Esophagus muscularis mucosa (tissue), 4 donors: ENCODE measurements at regions not wholly inside any gene's neighbourhood (a gene's known extent, or its start where the extent isn't known, plus 50 kb on each side); places are given as distances from the start of the nearest gene placed in this dataset.

ENCODE experiments used
- EP300 ChIP-seq: sonication (generic); formaldehyde crosslinking; IDR thresholded peaks from one replicate; pipeline ENCODE4 v1.6.1; 2017; ENCODE audit warnings: antibody characterized with exemption
- POLR2A ChIP-seq: fragments of 450-650 bp; IDR thresholded peaks from one replicate; pipeline ENCODE4 v1.6.1; 2017; ENCODE audit warnings: antibody characterized with exemption, moderate library complexity, mild to moderate bottlenecking, low read depth
- POLR2AphosphoS5 ChIP-seq, 2 donors: sonication (generic); formaldehyde crosslinking; IDR thresholded peaks; one replicate each; pipeline ENCODE4 v1.6.1; 2017; ENCODE audit warnings: antibody characterized with exemption in 2 of 2
- TF ChIP-seq, protein P1 (sequence below), 3 experiments: fragments of 200-600 bp in 2 of 3; fragments of 450-650 bp in 1 of 3; sonication (generic) in 2 of 3; IDR thresholded peaks; one replicate each; pipeline ENCODE4 v1.5.1; 2017 to 2019; ENCODE audit warnings: antibody characterized with exemption in 3 of 3, mild to moderate bottlenecking in 2 of 3, moderate library complexity in 1 of 3

DNA sequence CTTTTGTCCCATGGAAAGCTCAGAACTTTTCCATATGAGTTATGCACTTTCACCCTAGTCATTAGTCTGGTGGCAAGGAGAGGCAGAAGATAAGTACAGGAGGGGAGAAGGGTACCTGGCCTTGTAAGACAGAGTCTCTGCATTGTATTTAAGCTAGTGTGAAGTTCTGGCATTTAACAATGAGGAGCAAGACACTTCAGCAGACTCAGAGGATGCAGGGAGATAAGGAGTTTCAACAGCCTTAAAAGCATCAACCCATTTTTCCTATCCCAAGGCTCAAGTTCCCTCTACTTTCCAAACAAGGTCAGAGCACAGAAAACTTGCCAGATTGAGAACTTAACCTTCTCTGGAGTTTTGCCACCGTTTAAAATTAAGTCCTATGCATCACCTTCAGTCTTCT is 348.2 kb upstream of the VRK2 start:
- no peak for TF ChIP-seq POLR2AphosphoS5 (IDR thresholded peaks at IDR 0.05)
- TF ChIP-seq, protein P1, sequence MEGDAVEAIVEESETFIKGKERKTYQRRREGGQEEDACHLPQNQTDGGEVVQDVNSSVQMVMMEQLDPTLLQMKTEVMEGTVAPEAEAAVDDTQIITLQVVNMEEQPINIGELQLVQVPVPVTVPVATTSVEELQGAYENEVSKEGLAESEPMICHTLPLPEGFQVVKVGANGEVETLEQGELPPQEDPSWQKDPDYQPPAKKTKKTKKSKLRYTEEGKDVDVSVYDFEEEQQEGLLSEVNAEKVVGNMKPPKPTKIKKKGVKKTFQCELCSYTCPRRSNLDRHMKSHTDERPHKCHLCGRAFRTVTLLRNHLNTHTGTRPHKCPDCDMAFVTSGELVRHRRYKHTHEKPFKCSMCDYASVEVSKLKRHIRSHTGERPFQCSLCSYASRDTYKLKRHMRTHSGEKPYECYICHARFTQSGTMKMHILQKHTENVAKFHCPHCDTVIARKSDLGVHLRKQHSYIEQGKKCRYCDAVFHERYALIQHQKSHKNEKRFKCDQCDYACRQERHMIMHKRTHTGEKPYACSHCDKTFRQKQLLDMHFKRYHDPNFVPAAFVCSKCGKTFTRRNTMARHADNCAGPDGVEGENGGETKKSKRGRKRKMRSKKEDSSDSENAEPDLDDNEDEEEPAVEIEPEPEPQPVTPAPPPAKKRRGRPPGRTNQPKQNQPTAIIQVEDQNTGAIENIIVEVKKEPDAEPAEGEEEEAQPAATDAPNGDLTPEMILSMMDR (IDR thresholded peaks at IDR 0.05): no peak
- no peak for TF ChIP-seq EP300
- no peak for TF ChIP-seq POLR2A
